ENCODE measurements at regions not wholly inside any gene's neighbourhood (a gene's known extent, or its start where the extent isn't known, plus 50 kb on each side); places are given as distances from the start of the nearest gene placed in this dataset.

GRCh38 chr11:10978198-10978597, 120.3 kb upstream of the ZBED5 start:
- TF ChIP-seq CTCF (IDR thresholded peaks at IDR 0.05; ENCODE audit: borderline replicate concordance, extremely low read depth, low read length, poor library complexity, severe bottlenecking) (no peak), EZH2 (IDR thresholded peaks at IDR 0.05; ENCODE audit: borderline replicate concordance, low read depth, low read length, severe bottlenecking) (no peak)

Data from DND-41 (cell line).